ENCODE measurements at regions not wholly inside any gene's neighbourhood (a gene's known extent, or its start where the extent isn't known, plus 50 kb on each side); places are given as distances from the start of the nearest gene placed in this dataset.

GRCh38 chr2:240209493-240209892 is 69.0 kb upstream of the OTOS start:
- DNase-seq (ENCODE audit: low spot score), result no peak
- TF ChIP-seq, protein P1, sequence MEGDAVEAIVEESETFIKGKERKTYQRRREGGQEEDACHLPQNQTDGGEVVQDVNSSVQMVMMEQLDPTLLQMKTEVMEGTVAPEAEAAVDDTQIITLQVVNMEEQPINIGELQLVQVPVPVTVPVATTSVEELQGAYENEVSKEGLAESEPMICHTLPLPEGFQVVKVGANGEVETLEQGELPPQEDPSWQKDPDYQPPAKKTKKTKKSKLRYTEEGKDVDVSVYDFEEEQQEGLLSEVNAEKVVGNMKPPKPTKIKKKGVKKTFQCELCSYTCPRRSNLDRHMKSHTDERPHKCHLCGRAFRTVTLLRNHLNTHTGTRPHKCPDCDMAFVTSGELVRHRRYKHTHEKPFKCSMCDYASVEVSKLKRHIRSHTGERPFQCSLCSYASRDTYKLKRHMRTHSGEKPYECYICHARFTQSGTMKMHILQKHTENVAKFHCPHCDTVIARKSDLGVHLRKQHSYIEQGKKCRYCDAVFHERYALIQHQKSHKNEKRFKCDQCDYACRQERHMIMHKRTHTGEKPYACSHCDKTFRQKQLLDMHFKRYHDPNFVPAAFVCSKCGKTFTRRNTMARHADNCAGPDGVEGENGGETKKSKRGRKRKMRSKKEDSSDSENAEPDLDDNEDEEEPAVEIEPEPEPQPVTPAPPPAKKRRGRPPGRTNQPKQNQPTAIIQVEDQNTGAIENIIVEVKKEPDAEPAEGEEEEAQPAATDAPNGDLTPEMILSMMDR (IDR thresholded peaks at IDR 0.05; ENCODE audit: extremely low read depth, missing control alignments), result no peak

- DNase-seq (ENCODE audit: low spot score), result no peak
- TF ChIP-seq, protein P1 (IDR thresholded peaks at IDR 0.05; ENCODE audit: extremely low read depth, missing control alignments), result no peak
Measured at GRCh38 chr2:240210198-240210965, 69.9 kb upstream of the OTOS start.

DNA sequence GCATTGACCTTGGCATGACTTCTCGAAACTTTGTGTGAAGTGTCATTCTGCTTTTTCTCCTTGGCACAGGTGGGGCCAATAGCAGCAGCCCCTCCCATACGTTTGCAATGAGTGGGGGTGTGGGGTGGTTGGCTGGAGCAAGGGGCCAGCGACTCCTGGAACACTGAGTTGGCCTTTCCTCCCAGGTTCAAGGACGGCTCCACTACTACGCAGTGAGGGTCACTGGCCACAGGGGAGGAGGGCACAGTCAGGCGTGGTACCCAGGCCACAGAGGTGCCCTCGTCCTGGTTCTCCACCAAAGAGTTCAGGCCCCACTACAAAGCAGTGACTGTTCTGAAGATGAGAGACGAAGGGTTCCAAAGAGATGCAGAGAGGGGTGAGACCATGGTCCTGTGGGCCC is 70.6 kb upstream of the OTOS start:
- no peak for DNase-seq (ENCODE audit: low spot score)
- TF ChIP-seq, protein P1 (IDR thresholded peaks at IDR 0.05; ENCODE audit: extremely low read depth, missing control alignments), result no peak

- DNase-seq (ENCODE audit: low spot score), result no peak
- TF ChIP-seq, protein P1 (IDR thresholded peaks at IDR 0.05; ENCODE audit: extremely low read depth, missing control alignments), result no peak
Measured at GRCh38 chr2:240211598-240212424, 71.4 kb upstream of the OTOS start.

GRCh38 chr2:240212425-240213225 is 72.2 kb upstream of the OTOS start:
- DNase-seq (ENCODE audit: low spot score), result no peak
- TF ChIP-seq, protein P1 (IDR thresholded peaks at IDR 0.05; ENCODE audit: extremely low read depth, missing control alignments), result no peak

DNA sequence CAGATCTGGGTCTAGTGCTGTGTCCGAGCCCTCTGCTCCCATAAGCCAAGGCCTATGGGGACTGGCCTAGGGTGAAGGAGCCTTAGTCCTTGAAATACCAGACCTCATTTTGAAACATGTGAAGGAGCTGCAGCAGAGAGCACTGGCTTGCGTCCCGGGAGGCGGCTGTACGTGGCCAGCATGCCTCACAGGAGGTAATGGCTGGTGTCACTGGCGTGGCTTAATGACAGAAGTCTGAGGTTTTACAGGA is 72.7 kb upstream of the OTOS start:
- no peak for DNase-seq (ENCODE audit: low spot score)
- TF ChIP-seq, protein P1 (IDR thresholded peaks at IDR 0.05; ENCODE audit: extremely low read depth, missing control alignments), result no peak
